Daoy (cell line): ENCODE measurements at regions not wholly inside any gene's neighbourhood (a gene's known extent, or its start where the extent isn't known, plus 50 kb on each side); places are given as distances from the start of the nearest gene placed in this dataset.
"Not testable (repeated sequence)": the region's sequence is repeated elsewhere in the genome, so short reads cannot be mapped to it uniquely, and the experiment has no call there.

Experiments
- DNase-seq: peaks from one replicate; pipeline ENCODE4 v3.0.0-alpha.2; 2015; ENCODE audit warnings: low read depth

DNA sequence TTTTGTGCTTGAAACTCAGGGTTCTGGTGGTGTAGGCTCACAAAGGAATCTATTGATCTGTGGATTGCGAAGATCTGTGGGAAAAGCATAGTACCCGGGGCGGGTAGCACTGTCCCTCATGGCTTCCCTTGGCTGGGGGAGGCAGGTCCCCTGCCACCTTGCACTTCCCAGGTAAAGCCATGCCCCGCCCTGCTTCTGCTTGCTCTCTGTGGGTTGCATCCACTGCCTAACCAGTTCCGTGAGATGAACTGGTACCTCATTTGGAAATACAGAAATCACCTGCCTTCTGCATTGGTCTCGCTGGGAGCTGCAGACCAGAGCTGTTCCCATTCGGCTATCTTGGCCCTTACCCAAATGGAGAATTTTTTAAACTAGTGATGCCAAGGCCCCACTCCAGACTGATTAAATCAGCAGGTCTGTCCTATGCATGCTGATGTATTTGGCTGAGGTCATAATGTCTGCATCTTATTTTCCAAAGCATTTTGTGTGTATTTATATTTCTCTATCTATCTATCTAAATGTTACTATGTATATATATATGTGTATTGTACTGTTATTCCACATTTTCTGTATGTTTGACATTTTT is 65.5 kb upstream of the SLC7A14 start:
- no peak for DNase-seq

DNA sequence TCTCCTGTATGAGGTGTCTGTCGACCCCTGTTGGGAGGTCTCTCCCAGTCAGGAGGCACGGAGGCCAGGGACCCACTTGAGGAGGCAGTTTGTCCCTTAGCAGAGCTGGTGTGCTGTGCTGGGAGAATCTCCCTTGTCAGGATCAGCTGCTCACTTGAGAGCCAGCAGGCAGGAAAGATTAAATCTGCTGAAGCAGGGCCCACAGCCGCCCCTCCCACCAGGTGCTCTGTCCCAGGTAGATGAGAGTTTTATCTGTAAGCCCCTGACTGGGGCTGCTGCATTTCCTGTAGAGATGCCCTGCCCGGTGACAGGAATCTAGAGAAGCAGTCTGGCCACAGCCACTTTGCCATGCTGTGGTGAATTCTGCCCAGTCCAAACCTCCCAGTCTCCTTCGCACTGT is 64.7 kb upstream of the SLC7A14 start:
- not testable (repeated sequence) for DNase-seq

DNA sequence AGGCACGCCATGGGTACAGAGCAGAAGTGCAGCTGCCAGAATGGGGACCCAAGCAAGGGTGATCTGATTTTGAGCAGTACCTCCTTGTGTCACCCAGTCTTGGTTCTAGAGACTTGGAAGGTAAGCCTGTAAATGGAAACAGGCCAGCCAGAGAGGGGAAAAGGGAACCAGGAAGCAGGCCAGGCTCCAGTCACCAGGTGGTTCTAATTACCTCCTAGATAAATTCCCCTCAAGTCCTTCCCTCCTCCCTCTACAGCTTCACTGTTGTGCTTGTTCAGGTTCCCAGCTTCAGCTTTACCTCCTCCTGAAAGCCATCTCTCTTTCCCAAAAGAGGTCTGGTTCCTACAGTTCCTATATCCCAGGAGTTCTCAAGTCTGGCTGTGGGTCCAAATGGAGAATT is 58.8 kb upstream of the SLC7A14 start:
- DNase-seq: no peak

DNA sequence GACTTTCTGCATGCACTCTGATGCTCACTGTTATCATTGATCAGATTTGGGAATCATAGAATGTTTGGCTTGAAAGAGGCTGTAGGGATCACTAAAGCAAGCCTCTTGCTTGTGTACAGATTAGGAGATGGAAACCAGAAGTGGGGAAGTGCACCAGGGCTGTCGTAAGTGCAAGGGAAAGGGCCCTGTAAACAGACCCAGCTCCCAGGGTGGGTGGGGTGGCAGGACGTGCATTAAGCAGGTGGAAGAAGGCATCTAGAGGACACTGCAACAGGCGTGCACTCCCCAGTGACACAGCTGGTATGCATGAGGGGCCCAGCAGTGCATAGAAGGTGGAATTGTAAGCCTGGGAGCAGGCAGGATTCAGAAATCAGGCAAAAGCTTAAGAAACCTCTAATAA is 58.0 kb upstream of the SLC7A14 start:
- DNase-seq: no peak

DNA sequence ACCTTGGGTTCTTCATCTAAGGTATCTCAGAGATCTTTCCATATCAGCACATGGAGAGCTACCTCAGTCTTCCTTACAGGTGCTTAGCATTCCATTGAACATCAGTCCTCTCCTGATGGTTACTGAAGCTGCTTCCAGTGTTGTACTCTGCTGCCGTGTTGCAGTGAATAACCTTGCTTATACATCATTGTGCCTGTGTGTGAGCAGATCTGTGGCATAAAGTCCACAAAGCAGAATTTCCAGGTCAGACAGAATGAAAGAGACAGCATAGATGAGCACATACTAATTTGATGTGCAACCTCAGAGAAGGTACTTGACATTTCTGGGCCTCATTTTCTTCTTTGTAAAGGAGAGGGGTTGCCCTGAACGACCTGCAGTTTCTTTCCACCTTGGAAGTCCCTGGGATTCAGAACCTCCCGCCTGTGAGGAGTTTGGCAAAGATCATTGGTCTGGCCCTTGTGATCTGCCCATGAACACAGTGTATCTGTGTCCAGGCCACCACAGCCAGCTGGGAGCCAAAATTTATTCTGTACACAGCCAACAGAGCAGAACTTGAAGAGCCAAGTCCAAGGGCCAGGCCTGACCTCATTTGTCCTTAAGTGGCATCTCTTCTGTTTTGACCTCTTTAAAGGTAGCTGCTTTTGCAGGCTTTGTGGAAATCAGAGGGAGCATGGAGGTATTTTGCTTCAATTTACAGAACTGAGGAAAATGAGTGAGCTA is 57.2 kb upstream of the SLC7A14 start:
- DNase-seq: no peak

DNA sequence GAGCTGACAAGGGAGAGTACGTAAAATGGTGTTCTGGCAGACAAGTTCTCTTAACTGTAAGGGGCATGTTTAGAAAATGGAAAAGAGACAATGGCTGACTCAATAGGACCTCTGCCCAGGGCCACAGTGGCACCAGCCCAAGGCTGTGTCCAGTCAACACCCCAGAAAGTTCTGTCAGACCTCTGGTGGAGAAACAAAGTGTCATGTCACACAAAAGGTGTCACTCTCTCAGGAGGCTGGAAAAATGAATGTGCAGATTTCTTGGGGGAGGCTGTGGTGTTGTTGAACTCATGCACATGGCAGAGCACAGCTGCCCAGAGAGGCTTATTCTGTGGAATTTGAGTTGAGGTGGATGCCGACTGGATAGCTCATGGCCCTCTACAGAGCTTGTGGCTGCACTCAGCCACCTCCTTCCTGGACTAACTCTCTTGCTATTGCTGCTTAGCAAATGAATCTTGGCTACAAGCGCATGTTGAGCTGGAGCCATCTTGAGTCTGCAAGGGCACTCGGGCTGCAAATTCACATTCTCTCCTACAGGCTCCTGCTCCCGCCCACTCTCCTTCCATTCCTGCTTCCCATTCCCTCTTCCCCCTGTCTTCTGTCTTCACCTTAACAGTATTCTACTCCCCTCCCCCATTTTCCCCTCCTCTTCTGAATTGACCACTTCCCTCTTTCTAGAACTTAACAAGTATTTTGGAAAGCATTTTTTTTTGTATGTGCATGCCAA is 55.8 kb upstream of the SLC7A14 start:
- DNase-seq: no peak

DNA sequence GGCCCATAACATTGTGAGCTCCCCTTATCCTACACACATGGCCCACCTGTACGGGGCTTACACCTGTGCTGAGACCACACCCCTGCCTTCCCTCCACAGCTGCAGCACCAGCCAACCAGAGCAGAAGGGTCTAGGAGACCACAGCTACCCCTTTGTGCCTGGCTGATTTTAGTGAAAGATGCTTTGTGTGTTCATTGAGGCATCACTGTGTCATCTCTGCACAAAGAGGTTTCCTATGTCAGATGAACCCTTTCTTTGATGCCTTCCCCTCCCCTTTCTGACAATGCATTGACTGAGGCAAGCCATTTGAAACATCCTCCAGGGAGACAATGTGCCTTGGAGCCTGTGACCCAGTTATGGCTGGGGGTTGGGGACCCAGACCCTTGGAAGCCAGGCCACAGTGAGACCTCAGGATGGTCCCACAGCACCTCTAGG is 54.9 kb upstream of the SLC7A14 start:
- DNase-seq: no peak

DNA sequence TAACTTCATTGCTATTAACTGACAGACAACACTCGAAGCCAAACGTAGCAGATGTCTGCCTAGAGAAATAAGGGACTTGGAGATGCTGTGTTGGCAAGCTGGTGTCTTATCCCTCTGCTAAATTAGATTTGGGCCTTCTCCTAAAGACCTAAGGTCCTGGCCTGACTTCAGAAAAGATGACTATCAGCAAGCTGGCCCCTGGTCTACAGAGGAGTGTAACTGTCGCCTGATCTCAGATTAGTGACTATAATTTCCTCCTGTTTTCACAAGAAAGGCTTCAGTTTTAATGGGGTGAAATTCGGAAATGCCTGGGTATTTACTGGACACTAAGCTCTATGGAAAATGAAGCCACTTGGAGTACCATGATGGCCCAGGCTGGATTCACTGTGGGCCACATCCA is 53.1 kb upstream of the SLC7A14 start:
- DNase-seq: no peak

DNA sequence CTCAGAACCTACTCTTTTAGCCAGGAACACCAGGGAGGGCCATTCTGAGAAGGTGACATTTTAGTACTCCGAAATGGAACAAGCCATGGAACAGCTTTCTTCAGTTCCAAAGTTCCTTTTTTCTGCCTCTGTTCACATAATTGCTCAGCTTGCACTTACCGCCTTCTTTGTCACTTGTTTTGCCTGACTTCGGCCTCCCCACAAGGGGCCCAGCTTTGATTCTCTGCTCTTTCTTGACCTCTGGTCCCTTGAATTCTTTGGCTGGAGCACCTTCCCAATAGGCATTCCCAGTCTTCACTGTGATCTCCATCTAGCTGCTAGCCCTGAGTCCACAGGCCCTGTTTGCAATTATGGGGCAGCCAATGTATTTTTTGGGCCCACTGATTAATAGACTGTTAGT is 51.4 kb upstream of the SLC7A14 start:
- no peak for DNase-seq

DNA sequence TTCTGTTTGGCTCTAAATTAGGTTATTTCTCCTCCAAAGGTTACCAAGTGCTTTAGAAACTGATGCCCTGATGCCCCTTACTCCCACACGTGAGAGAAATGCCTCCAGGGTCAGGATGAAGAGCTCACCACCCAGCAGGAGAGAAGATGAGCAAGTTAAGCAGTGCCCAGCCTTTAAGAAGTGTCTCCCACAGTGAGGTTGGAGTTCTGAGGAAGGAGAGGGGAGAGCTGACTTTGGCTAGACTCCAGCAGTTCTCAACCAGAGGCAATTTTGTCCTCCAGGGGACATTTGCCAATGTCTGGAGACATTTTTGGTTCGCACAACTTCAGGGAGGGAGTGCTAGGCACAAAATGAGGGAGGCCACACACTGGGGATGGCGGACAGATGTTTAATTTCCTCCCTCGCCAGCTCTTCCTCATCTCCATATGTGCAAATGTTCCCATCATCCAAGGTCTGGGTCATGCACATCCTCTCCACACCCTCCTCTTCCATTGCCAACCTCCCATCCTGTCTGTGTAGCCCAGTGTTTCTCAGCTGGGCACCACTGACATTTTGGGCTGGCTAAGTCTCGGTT is 50.6 kb upstream of the SLC7A14 start:
- DNase-seq: no peak
